HEK293 (cell line): ENCODE measurements at regions not wholly inside any gene's neighbourhood (a gene's known extent, or its start where the extent isn't known, plus 50 kb on each side); places are given as distances from the start of the nearest gene placed in this dataset.

Experiments used
- CTCF ChIA-PET: fragments of 350-600 bp; formaldehyde crosslinking; extraction: SDS; loops from one replicate; lab custom pipeline; 2021; ENCODE audit warnings: antibody characterized with exemption; lab: Yijun Ruan, JAX
- POLR2A ChIA-PET: fragments of 300-600 bp; formaldehyde crosslinking; extraction: SDS; loops from one replicate; lab custom pipeline; 2020; ENCODE audit warnings: antibody characterized with exemption, inconsistent platforms; lab: Yijun Ruan, JAX
- H3K27ac ChIP-seq: fragments of 200-500 bp; sonication (Bioruptor generic); 2 replicates; pipeline ENCODE4 v1.5.1; 2014; ENCODE audit warnings: low read depth, low read length, control low read depth, inconsistent platforms; ENCODE audit errors: extremely low read depth
- H3K36me3 ChIP-seq, 2 experiments: fragments of 200-500 bp in 1 of 2; sonication (Bioruptor generic) in 1 of 2; 1 replicate in 1 of 2; 2 replicates in 1 of 2; pipeline ENCODE4 v1.5.1; 2014 to 2017; ENCODE audit warnings: inconsistent platforms in 2 of 2, low read length in 2 of 2; ENCODE audit not compliant: control insufficient read depth in 2 of 2, insufficient read depth in 1 of 2
- H3K4me1 ChIP-seq: fragments of 200-500 bp; sonication (Bioruptor generic); 2 replicates; pipeline ENCODE4 v1.5.1; 2014; ENCODE audit warnings: mild to moderate bottlenecking, low read length, inconsistent platforms; ENCODE audit not compliant: control insufficient read depth, insufficient read depth
- H3K4me3 ChIP-seq: 2 replicates; pipeline ENCODE4 v1.5.1; 2011; ENCODE audit warnings: low read depth, mild to moderate bottlenecking, control low read depth, low read length, moderate library complexity
- H3K9me3 ChIP-seq: fragments of 200-500 bp; sonication (Bioruptor generic); 2 replicates; pipeline ENCODE4 v1.5.1; 2014; ENCODE audit warnings: low read depth, low read length, inconsistent platforms; ENCODE audit not compliant: control insufficient read depth, insufficient read depth
- HOXC10 ChIP-seq: sonication (generic); formaldehyde crosslinking; IDR thresholded peaks from 2 replicates; pipeline ENCODE4 v1.8.1; 2023; ENCODE audit warnings: mild to moderate bottlenecking, missing genetic modification reagents
- SALL2 ChIP-seq: fragments of 450-650 bp; formaldehyde crosslinking; IDR thresholded peaks from 2 replicates; pipeline ENCODE4 v1.5.0; 2017; ENCODE audit warnings: missing biosample characterization, mild to moderate bottlenecking, missing genetic modification characterization, borderline replicate concordance
- TCF7L2 ChIP-seq: IDR thresholded peaks from 2 replicates; pipeline ENCODE4 v1.6.1; 2011; ENCODE audit warnings: low read depth, mild to moderate bottlenecking, inconsistent platforms, low read length, moderate library complexity, borderline replicate concordance
- ZBTB1 ChIP-seq: fragments of 450-650 bp; formaldehyde crosslinking; IDR thresholded peaks from 2 replicates; pipeline ENCODE4 v1.5.1; 2016; ENCODE audit warnings: missing biosample characterization, missing genetic modification characterization
- ZBTB48 ChIP-seq: fragments of 450-650 bp; formaldehyde crosslinking; IDR thresholded peaks from 2 replicates; pipeline ENCODE4 v1.5.1; 2016; ENCODE audit warnings: missing biosample characterization, missing genetic modification characterization
- ZBTB8A ChIP-seq: fragments of 450-650 bp; formaldehyde crosslinking; IDR thresholded peaks from 2 replicates; pipeline ENCODE4 v1.5.1; 2016; ENCODE audit warnings: missing biosample characterization, missing genetic modification characterization
- ZNF138 ChIP-seq: fragments of 450-650 bp; formaldehyde crosslinking; IDR thresholded peaks from 2 replicates; pipeline ENCODE4 v1.5.1; 2016; ENCODE audit warnings: missing biosample characterization, missing genetic modification characterization, borderline replicate concordance
- ZNF221 ChIP-seq: fragments of 450-650 bp; formaldehyde crosslinking; IDR thresholded peaks from 2 replicates; pipeline ENCODE4 v1.5.1; 2017; ENCODE audit warnings: missing biosample characterization, missing genetic modification characterization, borderline replicate concordance
- ZNF274 ChIP-seq, 2 experiments: fragments of 200-500 bp in 1 of 2; fragments of 450-650 bp in 1 of 2; sonication (Bioruptor generic) in 1 of 2; formaldehyde crosslinking in 1 of 2; IDR thresholded peaks; 2 replicates each; pipeline versions ENCODE4 v1.5.1 to v1.6.1; 2014 to 2016; ENCODE audit warnings: borderline replicate concordance in 1 of 2, inconsistent platforms in 1 of 2, low read length in 1 of 2, missing biosample characterization in 1 of 2, missing genetic modification characterization in 1 of 2
- ZNF341 ChIP-seq: fragments of 450-650 bp; formaldehyde crosslinking; IDR thresholded peaks from 2 replicates; pipeline ENCODE4; 2016; ENCODE audit warnings: low read depth, missing biosample characterization, missing genetic modification characterization
- ZNF37A ChIP-seq: fragments of 450-650 bp; IDR thresholded peaks from 2 replicates; pipeline ENCODE4 v1.5.1; 2018; ENCODE audit warnings: missing biosample characterization, missing genetic modification characterization
- ZNF394 ChIP-seq: fragments of 450-650 bp; formaldehyde crosslinking; IDR thresholded peaks from 2 replicates; pipeline ENCODE4 v1.5.1; 2016; ENCODE audit warnings: missing biosample characterization, missing genetic modification characterization, mild to moderate bottlenecking, moderate library complexity, borderline replicate concordance
- ZNF514 ChIP-seq: fragments of 450-650 bp; formaldehyde crosslinking; IDR thresholded peaks from 2 replicates; pipeline ENCODE4 v1.5.1; 2016; ENCODE audit warnings: missing biosample characterization, missing genetic modification characterization
- ZNF555 ChIP-seq: fragments of 450-650 bp; formaldehyde crosslinking; conservative IDR thresholded peaks from 2 replicates; pipeline ENCODE4 v1.5.1; 2017; ENCODE audit warnings: missing biosample characterization, mild to moderate bottlenecking, missing genetic modification characterization, inconsistent platforms
- ZNF610 ChIP-seq: fragments of 450-650 bp; formaldehyde crosslinking; IDR thresholded peaks from 2 replicates; pipeline ENCODE4 v1.5.1; 2016; ENCODE audit warnings: missing biosample characterization, missing genetic modification characterization, borderline replicate concordance
- ZNF670 ChIP-seq: fragments of 450-650 bp; formaldehyde crosslinking; IDR thresholded peaks from 2 replicates; pipeline ENCODE4 v1.5.1; 2016; ENCODE audit warnings: missing biosample characterization, missing genetic modification characterization, low read depth
- ZNF837 ChIP-seq: fragments of 450-650 bp; formaldehyde crosslinking; IDR thresholded peaks from 2 replicates; pipeline ENCODE4 v1.5.1; 2016; ENCODE audit warnings: missing biosample characterization, missing genetic modification characterization
- ZSCAN5A ChIP-seq: fragments of 450-650 bp; formaldehyde crosslinking; IDR thresholded peaks from 2 replicates; pipeline ENCODE4 v1.5.1; 2016; ENCODE audit warnings: missing biosample characterization, missing genetic modification characterization
- ZXDB ChIP-seq: fragments of 450-650 bp; formaldehyde crosslinking; IDR thresholded peaks from 2 replicates; pipeline ENCODE4 v1.5.1; 2016; ENCODE audit warnings: missing biosample characterization, missing genetic modification characterization
- TF ChIP-seq, protein P1 (sequence below): fragments of 450-650 bp; formaldehyde crosslinking; IDR thresholded peaks from 2 replicates; pipeline ENCODE4 v1.5.1; 2017; ENCODE audit warnings: missing biosample characterization, missing genetic modification characterization
- TF ChIP-seq, protein P2 (sequence below): fragments of 450-650 bp; formaldehyde crosslinking; IDR thresholded peaks from 2 replicates; pipeline ENCODE4 v1.5.1; 2016; ENCODE audit warnings: missing biosample characterization, missing genetic modification characterization
- TF ChIP-seq, protein P3 (sequence below): fragments of 450-650 bp; formaldehyde crosslinking; conservative IDR thresholded peaks from 2 replicates; pipeline ENCODE4 v1.5.1; 2016; ENCODE audit warnings: low read depth, missing biosample characterization, missing genetic modification characterization

DNA sequence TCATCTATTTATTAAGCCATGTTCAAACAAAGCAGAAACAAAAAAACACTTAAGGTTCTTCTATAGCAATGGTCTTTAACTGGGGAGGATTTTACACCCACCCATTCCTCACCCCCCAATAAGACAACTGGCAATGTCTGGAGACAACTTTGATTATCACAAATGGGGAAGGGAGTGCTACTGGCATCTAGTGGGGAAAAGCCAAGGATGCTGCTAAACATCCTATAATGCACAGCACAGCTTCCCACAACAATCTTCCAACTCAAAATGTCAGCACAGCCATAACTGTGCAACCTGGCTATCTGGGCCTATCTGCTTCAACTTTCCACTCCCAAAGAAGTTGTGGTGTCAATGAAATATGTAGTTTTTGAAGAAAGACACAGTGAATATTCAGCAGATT is 1044.4 kb downstream of the CDH8 start:
- POLR2A ChIA-PET: no interaction called here

DNA sequence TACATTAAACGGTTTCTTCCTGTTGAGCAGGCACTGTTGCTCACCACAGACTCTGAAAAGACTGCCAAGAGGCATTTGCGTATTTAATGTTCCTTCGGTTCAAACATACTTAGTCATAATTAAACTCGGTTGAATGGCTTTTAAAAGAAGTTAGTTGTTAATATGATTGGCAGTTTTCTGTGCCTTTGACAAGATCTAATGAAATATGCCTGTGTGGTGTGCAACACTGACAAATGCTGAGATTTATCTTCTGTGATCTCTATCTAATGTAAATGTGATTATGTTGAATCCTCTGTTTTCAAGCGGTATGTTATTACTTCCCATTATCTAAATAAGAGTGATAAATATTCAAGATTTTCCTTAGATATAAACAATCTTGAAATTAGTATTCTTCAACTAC is 1046.6 kb downstream of the CDH8 start:
- H3K27ac ChIP-seq: no peak overlapping the region
- TF ChIP-seq ZNF341 (tag by site-specific recombination) (no peak), ZBTB1 (no peak), ZXDB (no peak)
- TF ChIP-seq, all 188 proteins: peak for 0
- ChIA-PET CTCF (no interaction called here), POLR2A (no interaction called here)
- Histone ChIP-seq H3K36me3 (no peaks in the 10 kb centered on the region), H3K4me3 (no peak overlapping the region), H3K9me3 (no peaks in the 10 kb centered on the region), H3K4me1 (no peaks in the 10 kb centered on the region)

More for the DNA sequence above, 1044.4 kb downstream of the CDH8 start:
- Histone ChIP-seq H3K36me3 (no peaks in the 10 kb centered on the region), H3K4me1 (no peaks in the 10 kb centered on the region), H3K27ac (no peak overlapping the region), H3K4me3 (no peak overlapping the region), H3K9me3 (no peaks in the 10 kb centered on the region)
- TF ChIP-seq ZNF555 (tag by site-specific recombination) (no peak), ZBTB8A (tag by site-specific recombination) (no peak), ZNF221 (tag by site-specific recombination) (no peak), ZNF670 (no peak), HOXC10 (CRISPR knock-in tag) (no peak), ZSCAN5A (tag by site-specific recombination) (no peak), TCF7L2 (no peak), ZNF514 (tag by site-specific recombination) (no peak), ZNF138 (no peak), ZNF274 (IDR thresholded peaks at IDR 0.05; ENCODE audit: low read length) (no peak), ZNF274 (tag by site-specific recombination; IDR thresholded peaks at IDR 0.05; ENCODE audit: borderline replicate concordance) (no peak), ZNF394 (no peak), ZNF610 (tag by site-specific recombination) (no peak), ZNF837 (no peak)
- TF ChIP-seq, protein P1, sequence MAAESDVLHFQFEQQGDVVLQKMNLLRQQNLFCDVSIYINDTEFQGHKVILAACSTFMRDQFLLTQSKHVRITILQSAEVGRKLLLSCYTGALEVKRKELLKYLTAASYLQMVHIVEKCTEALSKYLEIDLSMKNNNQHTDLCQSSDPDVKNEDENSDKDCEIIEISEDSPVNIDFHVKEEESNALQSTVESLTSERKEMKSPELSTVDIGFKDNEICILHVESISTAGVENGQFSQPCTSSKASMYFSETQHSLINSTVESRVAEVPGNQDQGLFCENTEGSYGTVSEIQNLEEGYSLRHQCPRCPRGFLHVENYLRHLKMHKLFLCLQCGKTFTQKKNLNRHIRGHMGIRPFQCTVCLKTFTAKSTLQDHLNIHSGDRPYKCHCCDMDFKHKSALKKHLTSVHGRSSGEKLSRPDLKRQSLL (tag by site-specific recombination): no peak
- TF ChIP-seq, protein P2, sequence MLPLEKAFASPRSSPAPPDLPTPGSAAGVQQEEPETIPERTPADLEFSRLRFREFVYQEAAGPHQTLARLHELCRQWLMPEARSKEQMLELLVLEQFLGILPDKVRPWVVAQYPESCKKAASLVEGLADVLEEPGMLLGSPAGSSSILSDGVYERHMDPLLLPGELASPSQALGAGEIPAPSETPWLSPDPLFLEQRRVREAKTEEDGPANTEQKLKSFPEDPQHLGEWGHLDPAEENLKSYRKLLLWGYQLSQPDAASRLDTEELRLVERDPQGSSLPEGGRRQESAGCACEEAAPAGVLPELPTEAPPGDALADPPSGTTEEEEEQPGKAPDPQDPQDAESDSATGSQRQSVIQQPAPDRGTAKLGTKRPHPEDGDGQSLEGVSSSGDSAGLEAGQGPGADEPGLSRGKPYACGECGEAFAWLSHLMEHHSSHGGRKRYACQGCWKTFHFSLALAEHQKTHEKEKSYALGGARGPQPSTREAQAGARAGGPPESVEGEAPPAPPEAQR (tag by site-specific recombination): no peak
- CTCF ChIA-PET: no interaction called here

DNA sequence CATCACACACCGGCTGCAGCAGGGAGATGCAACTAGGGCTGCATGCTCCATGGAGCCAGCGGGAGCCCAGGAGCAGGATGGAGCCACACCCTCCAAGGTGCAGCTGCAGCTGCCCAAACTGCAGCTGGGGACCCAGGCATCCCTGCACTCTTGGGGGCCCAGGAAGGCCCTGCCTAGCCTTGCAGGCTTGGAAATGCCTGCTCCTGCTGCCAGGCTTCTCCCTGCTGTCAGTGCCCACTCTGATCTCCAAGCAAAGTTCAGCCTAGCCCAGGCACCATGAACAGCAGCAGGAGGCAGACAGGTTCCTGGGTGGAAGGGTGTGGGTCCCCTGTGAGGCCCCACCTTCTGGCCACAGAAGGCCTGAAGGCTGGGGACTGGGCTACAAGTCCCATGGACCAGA is 1057.1 kb downstream of the CDH8 start:
- Histone ChIP-seq H3K36me3 (no peaks in the 10 kb centered on the region), H3K27ac (no peak overlapping the region), H3K4me1 (no peaks in the 10 kb centered on the region), H3K9me3 (no peaks in the 10 kb centered on the region), H3K4me3 (no peak overlapping the region)
- CTCF ChIA-PET: no interaction called here
- POLR2A ChIA-PET: no interaction called here
- no peak for TF ChIP-seq SALL2 (tag by site-specific recombination)
- no peak for TF ChIP-seq ZNF37A (tag by site-specific recombination)
- TF ChIP-seq, protein P3, sequence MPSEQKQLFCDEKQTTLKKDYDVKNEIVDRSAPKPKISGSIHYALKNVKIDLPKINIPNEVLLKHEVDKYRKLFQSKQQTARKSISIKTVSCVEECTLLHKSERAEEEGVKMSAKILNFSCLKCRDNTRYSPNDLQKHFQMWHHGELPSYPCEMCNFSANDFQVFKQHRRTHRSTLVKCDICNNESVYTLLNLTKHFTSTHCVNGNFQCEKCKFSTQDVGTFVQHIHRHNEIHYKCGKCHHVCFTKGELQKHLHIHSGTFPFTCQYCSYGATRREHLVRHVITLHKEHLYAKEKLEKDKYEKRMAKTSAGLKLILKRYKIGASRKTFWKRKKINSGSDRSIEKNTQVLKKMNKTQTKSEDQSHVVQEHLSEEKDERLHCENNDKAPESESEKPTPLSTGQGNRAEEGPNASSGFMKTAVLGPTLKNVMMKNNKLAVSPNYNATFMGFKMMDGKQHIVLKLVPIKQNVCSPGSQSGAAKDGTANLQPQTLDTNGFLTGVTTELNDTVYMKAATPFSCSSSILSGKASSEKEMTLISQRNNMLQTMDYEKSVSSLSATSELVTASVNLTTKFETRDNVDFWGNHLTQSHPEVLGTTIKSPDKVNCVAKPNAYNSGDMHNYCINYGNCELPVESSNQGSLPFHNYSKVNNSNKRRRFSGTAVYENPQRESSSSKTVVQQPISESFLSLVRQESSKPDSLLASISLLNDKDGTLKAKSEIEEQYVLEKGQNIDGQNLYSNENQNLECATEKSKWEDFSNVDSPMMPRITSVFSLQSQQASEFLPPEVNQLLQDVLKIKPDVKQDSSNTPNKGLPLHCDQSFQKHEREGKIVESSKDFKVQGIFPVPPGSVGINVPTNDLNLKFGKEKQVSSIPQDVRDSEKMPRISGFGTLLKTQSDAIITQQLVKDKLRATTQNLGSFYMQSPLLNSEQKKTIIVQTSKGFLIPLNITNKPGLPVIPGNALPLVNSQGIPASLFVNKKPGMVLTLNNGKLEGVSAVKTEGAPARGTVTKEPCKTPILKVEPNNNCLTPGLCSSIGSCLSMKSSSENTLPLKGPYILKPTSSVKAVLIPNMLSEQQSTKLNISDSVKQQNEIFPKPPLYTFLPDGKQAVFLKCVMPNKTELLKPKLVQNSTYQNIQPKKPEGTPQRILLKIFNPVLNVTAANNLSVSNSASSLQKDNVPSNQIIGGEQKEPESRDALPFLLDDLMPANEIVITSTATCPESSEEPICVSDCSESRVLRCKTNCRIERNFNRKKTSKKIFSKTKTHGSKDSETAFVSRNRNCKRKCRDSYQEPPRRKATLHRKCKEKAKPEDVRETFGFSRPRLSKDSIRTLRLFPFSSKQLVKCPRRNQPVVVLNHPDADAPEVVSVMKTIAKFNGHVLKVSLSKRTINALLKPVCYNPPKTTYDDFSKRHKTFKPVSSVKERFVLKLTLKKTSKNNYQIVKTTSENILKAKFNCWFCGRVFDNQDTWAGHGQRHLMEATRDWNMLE (tag by site-specific recombination): no peak
- TF ChIP-seq ZBTB48 (tag by site-specific recombination): no peak
